OCI-LY7 (cell line): ENCODE measurements at regions not wholly inside any gene's neighbourhood (a gene's known extent, or its start where the extent isn't known, plus 50 kb on each side); places are given as distances from the start of the nearest gene placed in this dataset.

ENCODE experiments used
- BruUV-seq: library from RNA; stranded (reverse); fragments of 400-500 nt; replicated peaks from 2 replicates; lab custom pipeline; 2021; lab: Mats Ljungman, UMichigan
- CTCF ChIA-PET: fragments of 300-600 bp; sonication (Branson Sonifier 250); formaldehyde crosslinking; loops from one replicate; lab custom pipeline; 2022; ENCODE audit warnings: antibody characterized with exemption; ENCODE audit not compliant: unreplicated experiment; lab: Charles Lee
- POLR2A ChIA-PET: fragments of 300-600 bp; sonication (Branson Sonifier 250); formaldehyde crosslinking; loops from one replicate; lab custom pipeline; 2022; ENCODE audit warnings: antibody characterized with exemption; lab: Charles Lee
- DNase-seq: peaks from one replicate; pipeline ENCODE4 v3.0.0-alpha.2; 2015; ENCODE audit warnings: low spot score
- H2AFZ ChIP-seq: fragments of 200-600 bp; sonication (generic), shearing (Covaris generic); 2 replicates; pipeline ENCODE4 v1.6.1; 2014; ENCODE audit warnings: mild to moderate bottlenecking, antibody characterized with exemption, low read length, moderate library complexity
- H3K27ac ChIP-seq: fragments of 200-600 bp; sonication (generic); 2 replicates; pipeline ENCODE4 v1.5.1; 2014; ENCODE audit warnings: mixed run types, low read depth, mild to moderate bottlenecking, moderate library complexity, low read length, inconsistent platforms; ENCODE audit not compliant: poor library complexity, severe bottlenecking
- H3K36me3 ChIP-seq: fragments of 200-600 bp; sonication (generic); 2 replicates; pipeline ENCODE4 v1.6.1; 2014; ENCODE audit warnings: mild to moderate bottlenecking, antibody characterized with exemption, low read length, moderate library complexity, mixed read lengths; ENCODE audit not compliant: insufficient read depth
- H3K4me1 ChIP-seq: fragments of 200-600 bp; sonication (generic); 2 replicates; pipeline ENCODE4 v1.5.1; 2014; ENCODE audit warnings: mild to moderate bottlenecking, low read length; ENCODE audit not compliant: insufficient read depth, poor library complexity, severe bottlenecking
- H3K4me2 ChIP-seq: fragments of 200-600 bp; sonication (generic); 2 replicates; pipeline ENCODE4 v1.6.1; 2014; ENCODE audit warnings: mild to moderate bottlenecking, low read length
- H3K4me3 ChIP-seq: fragments of 200-600 bp; sonication (generic); 2 replicates; pipeline ENCODE4 v1.5.1; 2014; ENCODE audit warnings: mild to moderate bottlenecking, low read depth, low read length; ENCODE audit not compliant: poor library complexity, severe bottlenecking
- H3K79me2 ChIP-seq: fragments of 200-600 bp; sonication (generic); 2 replicates; pipeline ENCODE4 v1.6.1; 2016; ENCODE audit warnings: low read depth, mild to moderate bottlenecking, low read length, moderate library complexity, mixed read lengths; ENCODE audit not compliant: insufficient read depth
- H3K9me2 ChIP-seq: fragments of 200-600 bp; sonication (generic); 2 replicates; pipeline ENCODE4 v1.6.1; 2016; ENCODE audit warnings: mild to moderate bottlenecking, low read length, mixed read lengths; ENCODE audit not compliant: insufficient read depth
- H3K9me3 ChIP-seq: fragments of 200-600 bp; sonication (generic); 2 replicates; pipeline ENCODE4 v1.6.1; 2014; ENCODE audit warnings: mild to moderate bottlenecking, mixed run types, low read length, mixed read lengths
- H4K20me1 ChIP-seq: fragments of 200-600 bp; sonication (generic); 2 replicates; pipeline ENCODE4 v1.6.1; 2014; ENCODE audit warnings: mild to moderate bottlenecking, antibody characterized with exemption, low read length, moderate library complexity, mixed read lengths; ENCODE audit not compliant: insufficient read depth
- EZH2phosphoT487 ChIP-seq: fragments of 200-600 bp; sonication (generic); IDR thresholded peaks from 2 replicates; pipeline ENCODE4 v1.6.1; 2018; ENCODE audit warnings: low read depth, borderline replicate concordance, mild to moderate bottlenecking, mixed run types, antibody characterized with exemption, low read length, moderate library complexity, mixed read lengths
- intact Hi-C: fragments of 100-400 bp; cut with micrococcal nuclease; formaldehyde crosslinking; loops from one replicate; pipeline ENCODE4 v1.10.0; 2022; ENCODE audit not compliant: unreplicated experiment
- TF ChIP-seq, protein P1 (sequence below): fragments of 200-600 bp; sonication (generic); conservative IDR thresholded peaks from 2 replicates; pipeline ENCODE4 v1.5.1; 2014; ENCODE audit warnings: mild to moderate bottlenecking, antibody characterized with exemption, low read length, moderate library complexity, mixed read lengths

DNA sequence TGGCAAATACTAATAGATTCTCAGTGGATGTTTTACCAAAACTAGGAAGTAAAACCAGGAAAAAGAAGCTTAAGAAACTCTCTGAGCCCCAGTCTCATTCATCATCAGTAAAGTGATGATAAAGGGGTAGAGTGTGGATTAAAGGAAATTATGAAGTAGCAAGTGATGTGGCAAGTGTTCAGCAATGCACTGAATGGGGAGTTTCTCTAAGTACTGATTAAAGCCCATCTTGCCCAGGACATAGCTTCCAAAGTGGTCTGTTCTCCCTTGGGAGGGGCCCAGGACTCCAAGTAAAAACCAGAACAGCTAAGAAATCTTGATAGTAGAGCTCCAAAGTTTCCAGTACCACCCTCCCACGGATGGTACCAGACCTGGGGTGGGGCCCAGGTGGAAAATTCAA lies 137.3 kb downstream of the WNT5A start:
- Histone ChIP-seq H3K79me2 (no peaks in the 10 kb centered on the region), H2AFZ (no peak overlapping the region), H4K20me1 (no peaks in the 10 kb centered on the region), H3K4me2 (no peak overlapping the region), H3K9me3 (no peaks in the 10 kb centered on the region), H3K4me3 (no peak overlapping the region), H3K36me3 (no peaks in the 10 kb centered on the region), H3K27ac (no peak overlapping the region), H3K9me2 (no peaks in the 10 kb centered on the region), H3K4me1 (no peaks in the 10 kb centered on the region)
- intact Hi-C loops, result no loop called here
- no TSS peak for BruUV-seq
- TF ChIP-seq EZH2phosphoT487, result no peak
- TF ChIP-seq, protein P1, sequence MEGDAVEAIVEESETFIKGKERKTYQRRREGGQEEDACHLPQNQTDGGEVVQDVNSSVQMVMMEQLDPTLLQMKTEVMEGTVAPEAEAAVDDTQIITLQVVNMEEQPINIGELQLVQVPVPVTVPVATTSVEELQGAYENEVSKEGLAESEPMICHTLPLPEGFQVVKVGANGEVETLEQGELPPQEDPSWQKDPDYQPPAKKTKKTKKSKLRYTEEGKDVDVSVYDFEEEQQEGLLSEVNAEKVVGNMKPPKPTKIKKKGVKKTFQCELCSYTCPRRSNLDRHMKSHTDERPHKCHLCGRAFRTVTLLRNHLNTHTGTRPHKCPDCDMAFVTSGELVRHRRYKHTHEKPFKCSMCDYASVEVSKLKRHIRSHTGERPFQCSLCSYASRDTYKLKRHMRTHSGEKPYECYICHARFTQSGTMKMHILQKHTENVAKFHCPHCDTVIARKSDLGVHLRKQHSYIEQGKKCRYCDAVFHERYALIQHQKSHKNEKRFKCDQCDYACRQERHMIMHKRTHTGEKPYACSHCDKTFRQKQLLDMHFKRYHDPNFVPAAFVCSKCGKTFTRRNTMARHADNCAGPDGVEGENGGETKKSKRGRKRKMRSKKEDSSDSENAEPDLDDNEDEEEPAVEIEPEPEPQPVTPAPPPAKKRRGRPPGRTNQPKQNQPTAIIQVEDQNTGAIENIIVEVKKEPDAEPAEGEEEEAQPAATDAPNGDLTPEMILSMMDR, result no peak
- DNase-seq, result no peak
- POLR2A ChIA-PET, result interaction anchor here (0.6 to 1.4 kb wide), 3 partner anchors 11 to 490 kb away, joined by 3 to 8 read pairs (median 3); no protein-coding TSS in a partner anchor
- CTCF ChIA-PET, result no interaction called here

DNA sequence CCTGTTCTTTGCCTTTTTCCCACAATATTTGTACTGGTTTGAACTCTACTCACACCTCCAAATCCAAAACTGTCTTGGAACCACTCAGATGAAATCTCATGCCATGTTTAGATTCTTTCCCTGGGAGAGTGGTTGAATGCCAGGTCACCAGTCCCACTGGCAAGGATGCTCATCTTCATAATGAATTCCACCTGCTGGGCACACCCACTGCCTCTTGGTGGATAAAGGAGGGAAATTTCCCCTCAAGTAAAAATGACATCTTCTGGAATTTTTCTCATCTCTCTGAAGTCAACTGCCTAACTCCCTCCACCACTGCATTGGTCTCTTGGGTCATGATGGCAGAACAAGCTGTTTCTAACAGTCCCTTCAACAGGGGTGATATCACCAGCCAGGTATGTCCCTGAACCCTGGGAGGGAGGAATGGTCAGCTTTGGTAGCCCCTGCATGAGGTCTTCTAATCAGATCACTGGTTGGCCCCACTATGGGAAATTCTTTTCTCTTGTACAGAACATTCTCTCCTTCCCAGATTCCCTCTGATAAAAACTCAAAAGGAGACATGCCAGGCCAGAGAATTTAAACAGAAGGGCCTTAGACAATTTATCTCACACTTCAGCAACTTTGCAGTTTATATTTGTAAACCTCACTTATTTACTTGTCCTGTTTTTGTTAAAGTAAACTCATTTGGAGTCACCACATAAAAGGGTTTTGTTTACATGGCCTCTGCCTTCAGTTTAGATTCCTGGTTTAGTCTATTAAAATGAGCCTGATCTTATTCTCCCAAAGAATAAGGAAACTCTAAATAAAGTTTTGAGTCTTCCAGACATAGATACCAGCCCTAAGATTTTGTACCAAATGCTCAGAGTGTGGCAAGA lies 143.4 kb downstream of the WNT5A start:
- CTCF ChIA-PET, result no interaction called here
- TF ChIP-seq, protein P1, result no peak
- no peak for TF ChIP-seq EZH2phosphoT487
- no peak for DNase-seq
- Histone ChIP-seq H3K4me2 (no peak overlapping the region), H2AFZ (no peak overlapping the region), H3K4me1 (no peaks in the 10 kb centered on the region), H3K79me2 (no peaks in the 10 kb centered on the region), H3K9me2 (no peaks in the 10 kb centered on the region), H4K20me1 (no peaks in the 10 kb centered on the region), H3K4me3 (no peak overlapping the region), H3K27ac (no peak overlapping the region), H3K9me3 (no peaks in the 10 kb centered on the region), H3K36me3 (no peaks in the 10 kb centered on the region)
- BruUV-seq, result no TSS peak
- POLR2A ChIA-PET, result interaction anchor here (0.7 kb wide), 1 partner anchor 20 kb away, joined by 3 read pairs; no protein-coding TSS in a partner anchor
- intact Hi-C loops, result no loop called here
